ENCODE measurements at regions not wholly inside any gene's neighbourhood (a gene's known extent, or its start where the extent isn't known, plus 50 kb on each side); places are given as distances from the start of the nearest gene placed in this dataset.

DNA sequence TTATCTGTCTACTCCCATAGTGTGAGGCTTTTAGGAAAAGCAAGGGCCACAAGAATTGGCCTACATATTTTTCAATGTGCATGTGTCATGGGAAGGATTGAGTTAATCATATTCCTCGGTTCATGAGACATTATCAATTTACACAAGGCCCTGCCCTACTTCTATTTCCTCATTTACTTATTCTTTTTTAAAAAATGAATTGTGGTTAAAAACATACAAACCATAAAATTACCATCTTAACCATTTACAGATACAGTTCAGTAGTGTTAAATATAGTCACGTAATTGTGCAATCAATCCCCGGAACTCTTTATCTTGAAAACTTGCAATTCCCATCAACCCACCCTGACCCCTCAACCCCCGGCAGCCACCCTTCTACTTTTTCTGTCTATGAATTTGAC, 284.0 kb upstream of the GADL1 start:
- POLR2A ChIA-PET: no interaction called here
- H3K36me3 ChIP-seq (ENCODE audit: control insufficient read depth in 2 of 2, extremely low read depth in 1 of 2, insufficient read depth in 2 of 2, low read length in 2 of 2): no peaks in the 10 kb centered on the region
- DNase-seq (ENCODE audit: low read depth, low spot score) (no peak), FAIRE-seq (no peak)
- CTCF ChIA-PET: no interaction called here
- H4K20me1 ChIP-seq (replicated peaks; ENCODE audit: control insufficient read depth, extremely low read depth, insufficient read depth, low read length): no peaks in the 10 kb centered on the region
- no peaks in the 10 kb centered on the region for H3K9me1 ChIP-seq (replicated peaks; ENCODE audit: control insufficient read depth, extremely low read depth, insufficient read depth, low read length)
- H3K27ac ChIP-seq (ENCODE audit: insufficient read depth, low read depth, low read length): no peak overlapping the region
- no peak overlapping the region for H3K4me3 ChIP-seq (replicated peaks in 1 of 3; ENCODE audit: insufficient read depth in 1 of 3, low read depth in 1 of 3, low read length in 3 of 3)
- no peaks in the 10 kb centered on the region for H3K79me2 ChIP-seq (ENCODE audit: control insufficient read depth, insufficient read depth, low read length)
- no peaks in the 10 kb centered on the region for H3K9me3 ChIP-seq (replicated peaks; ENCODE audit: control insufficient read depth, insufficient read depth, low read length)
- H3K27me3 ChIP-seq (ENCODE audit: control insufficient read depth in 2 of 2, insufficient read depth in 2 of 2, low read length in 2 of 2): no peaks in the 10 kb centered on the region
- intact Hi-C loops (cut with micrococcal nuclease): no loop called here
- H2AFZ ChIP-seq (ENCODE audit: low read depth, low read length): no peak overlapping the region
- TF ChIP-seq EZH2 (IDR thresholded peaks at IDR 0.05; ENCODE audit: borderline replicate concordance, low read depth, low read length, severe bottlenecking) (no peak), JUN (IDR thresholded peaks at IDR 0.05; ENCODE audit: borderline replicate concordance, insufficient read depth, insufficient read length, low read depth) (no peak)
- H3K9ac ChIP-seq (replicated peaks; ENCODE audit: extremely low read depth, insufficient read depth, low read length): no peak overlapping the region
- H3K4me2 ChIP-seq (ENCODE audit: insufficient read depth, low read length): no peak overlapping the region
- dilution Hi-C loops (cut with MboI; ENCODE audit: extremely low pct_ligation_motif_present, low sequenced_read_pairs): no loop called here
- H3K4me1 ChIP-seq (ENCODE audit: control insufficient read depth, extremely low read depth, insufficient read depth, low read length): no peaks in the 10 kb centered on the region
- BruUV-seq (replicated peaks): no TSS peak

GRCh38 chr3:31179768-31180167, 285.3 kb upstream of the GADL1 start:
- H3K9me1 ChIP-seq (replicated peaks; ENCODE audit: control insufficient read depth, extremely low read depth, insufficient read depth, low read length): no peaks in the 10 kb centered on the region
- H3K27ac ChIP-seq (ENCODE audit: insufficient read depth, low read depth, low read length): no peak overlapping the region
- no peak overlapping the region for H3K4me3 ChIP-seq (replicated peaks in 1 of 3; ENCODE audit: insufficient read depth in 1 of 3, low read depth in 1 of 3, low read length in 3 of 3)
- no peak for TF ChIP-seq GATA2 (IDR thresholded peaks at IDR 0.05; ENCODE audit: insufficient read depth, insufficient read length, low read depth, low read length)
- no peak overlapping the region for H3K4me2 ChIP-seq (ENCODE audit: insufficient read depth, low read length)
- no peaks in the 10 kb centered on the region for H3K9me3 ChIP-seq (replicated peaks; ENCODE audit: control insufficient read depth, insufficient read depth, low read length)
- H3K27me3 ChIP-seq (ENCODE audit: control insufficient read depth in 2 of 2, insufficient read depth in 2 of 2, low read length in 2 of 2): no peaks in the 10 kb centered on the region
- FAIRE-seq (no peak), DNase-seq (ENCODE audit: low read depth, low spot score) (no peak)
- no peak overlapping the region for H3K9ac ChIP-seq (replicated peaks; ENCODE audit: extremely low read depth, insufficient read depth, low read length)
- ChIA-PET CTCF (no interaction called here), POLR2A (no interaction called here)
- H3K79me2 ChIP-seq (ENCODE audit: control insufficient read depth, insufficient read depth, low read length): no peaks in the 10 kb centered on the region
- no peak overlapping the region for H2AFZ ChIP-seq (ENCODE audit: low read depth, low read length)
- H3K36me3 ChIP-seq (ENCODE audit: control insufficient read depth in 2 of 2, extremely low read depth in 1 of 2, insufficient read depth in 2 of 2, low read length in 2 of 2): no peaks in the 10 kb centered on the region
- no peaks in the 10 kb centered on the region for H3K4me1 ChIP-seq (ENCODE audit: control insufficient read depth, extremely low read depth, insufficient read depth, low read length)
- intact Hi-C loops (cut with micrococcal nuclease) (no loop called here), dilution Hi-C loops (cut with MboI; ENCODE audit: extremely low pct_ligation_motif_present, low sequenced_read_pairs) (no loop called here)
- no TSS peak for BruUV-seq (replicated peaks)
- no peaks in the 10 kb centered on the region for H4K20me1 ChIP-seq (replicated peaks; ENCODE audit: control insufficient read depth, extremely low read depth, insufficient read depth, low read length)

All from endothelial cell of umbilical vein (primary cell).